GM23248 (cell line): ENCODE measurements at regions not wholly inside any gene's neighbourhood (a gene's known extent, or its start where the extent isn't known, plus 50 kb on each side); places are given as distances from the start of the nearest gene placed in this dataset.

ENCODE experiments used
- DNase-seq: peaks from one replicate; pipeline ENCODE4 v3.0.0-alpha.2; 2015
- H2AFZ ChIP-seq: fragments of 200-600 bp; sonication (generic); 2 replicates; pipeline ENCODE4 v1.6.1; 2016; ENCODE audit warnings: antibody characterized with exemption
- H3F3A ChIP-seq: fragments of 200-600 bp; sonication (generic); 2 replicates; pipeline ENCODE4 v1.6.1; 2016; ENCODE audit warnings: mild to moderate bottlenecking, antibody characterized with exemption, mixed run types; ENCODE audit not compliant: insufficient read depth
- H3K27ac ChIP-seq: fragments of 200-600 bp; sonication (generic); 2 replicates; pipeline ENCODE4 v1.5.1; 2016; ENCODE audit warnings: mild to moderate bottlenecking
- H3K27me3 ChIP-seq: fragments of 200-600 bp; sonication (generic); replicated peaks from 2 replicates; pipeline ENCODE4 v1.6.1; 2016; ENCODE audit warnings: mild to moderate bottlenecking; ENCODE audit not compliant: insufficient read depth
- H3K36me3 ChIP-seq: fragments of 200-600 bp; sonication (generic); 2 replicates; pipeline ENCODE4 v1.6.1; 2016; ENCODE audit warnings: low read depth, mild to moderate bottlenecking
- H3K4me1 ChIP-seq: fragments of 200-600 bp; sonication (generic); 2 replicates; pipeline ENCODE4 v1.6.1; 2016; ENCODE audit warnings: mild to moderate bottlenecking; ENCODE audit not compliant: insufficient read depth
- H3K4me2 ChIP-seq: fragments of 200-600 bp; sonication (generic); one replicate; pipeline ENCODE4 v1.6.1; 2016; ENCODE audit warnings: mild to moderate bottlenecking; ENCODE audit not compliant: unreplicated experiment
- H3K4me3 ChIP-seq: fragments of 200-600 bp; sonication (generic); 2 replicates; pipeline ENCODE4 v1.5.1; 2016; ENCODE audit warnings: mild to moderate bottlenecking
- H3K79me2 ChIP-seq: fragments of 200-600 bp; sonication (generic); 2 replicates; pipeline ENCODE4 v1.6.1; 2016; ENCODE audit warnings: mild to moderate bottlenecking; ENCODE audit not compliant: insufficient read depth
- H3K9ac ChIP-seq: fragments of 200-600 bp; sonication (generic); 2 replicates; pipeline ENCODE4 v1.6.1; 2016; ENCODE audit warnings: mild to moderate bottlenecking
- H3K9me2 ChIP-seq: fragments of 200-600 bp; sonication (generic); 2 replicates; pipeline ENCODE4 v1.6.1; 2016; ENCODE audit warnings: mixed run types, mild to moderate bottlenecking, moderate library complexity; ENCODE audit not compliant: insufficient read depth
- H3K9me3 ChIP-seq: fragments of 200-600 bp; sonication (generic); one replicate; pipeline ENCODE4 v1.6.1; 2017; ENCODE audit warnings: low read depth
- H4K20me1 ChIP-seq: fragments of 200-600 bp; sonication (generic); 2 replicates; pipeline ENCODE4 v1.6.0; 2016; ENCODE audit not compliant: insufficient read depth
- EZH2 ChIP-seq: fragments of 200-600 bp; sonication (generic); IDR thresholded peaks from 2 replicates; pipeline ENCODE4 v1.6.1; 2018; ENCODE audit warnings: antibody characterized with exemption, mild to moderate bottlenecking; ENCODE audit not compliant: insufficient read depth, poor library complexity, severe bottlenecking
- EZH2phosphoT487 ChIP-seq: fragments of 200-600 bp; sonication (generic); IDR thresholded peaks from 2 replicates; pipeline ENCODE4 v1.6.1; 2018; ENCODE audit warnings: antibody characterized with exemption, moderate library complexity, mild to moderate bottlenecking, low read depth; ENCODE audit not compliant: insufficient read depth
- WGBS, 2 experiments: methylation state at CpG; one replicate each; pipeline ENCODE4 v1.1.6; 2015 to 2017; ENCODE audit warnings: low lambda C conversion rate in 2 of 2, low coverage in 1 of 2; ENCODE audit errors: missing lambda C conversion rate in 2 of 2; 5-methylcytosine and 5-hydroxymethylcytosine counted together
- in situ Hi-C: fragments of 300-500 bp; cut with MboI; formaldehyde crosslinking; loops from 2 replicates; pipeline ENCODE4 v1.15.0; 2020

- 55 to 60% methylated on average over 5 of the region's 5 CpGs for WGBS, 2 experiments
- H2AFZ ChIP-seq, result no peak overlapping the region
- in situ Hi-C loops, result no loop called here
These were observed 114.9 kb downstream of the SPP2 start for GRCh38 chr2:234165421-234165820.

GRCh38 chr2:234164493-234165413, 114.3 kb downstream of the SPP2 start:
- H3K79me2 ChIP-seq, result no peaks in the 10 kb centered on the region
- no peaks in the 10 kb centered on the region for H3K9me2 ChIP-seq
- H3K4me2 ChIP-seq, result no peak overlapping the region
- H3K27ac ChIP-seq, result no peak overlapping the region
- no peaks in the 10 kb centered on the region for H4K20me1 ChIP-seq
- no peaks in the 10 kb centered on the region for H3K36me3 ChIP-seq
- H3K27me3 ChIP-seq, result 0 out of 2 replicates have a peak, but pooled peaks cover 4% of the 10 kb centered on the region
- no peaks in the 10 kb centered on the region for H3F3A ChIP-seq
- TF ChIP-seq EZH2 (no peak), EZH2phosphoT487 (no peak)
- H3K9me3 ChIP-seq, result no peaks in the 10 kb centered on the region
- no peak overlapping the region for H3K9ac ChIP-seq
- in situ Hi-C loops, result no loop called here
- no peak for DNase-seq
- no peaks in the 10 kb centered on the region for H3K4me1 ChIP-seq
- no peak overlapping the region for H3K4me3 ChIP-seq
- 67 to 78% methylated on average over 18 to 19 of the region's 19 CpGs for WGBS, 2 experiments
- H2AFZ ChIP-seq, result no peak overlapping the region

More at GRCh38 chr2:234165421-234165820, 114.9 kb downstream of the SPP2 start:
- Histone ChIP-seq H3K27ac (no peak overlapping the region), H3K9me2 (no peaks in the 10 kb centered on the region), H4K20me1 (no peaks in the 10 kb centered on the region), H3K79me2 (no peaks in the 10 kb centered on the region), H3K4me1 (no peaks in the 10 kb centered on the region), H3F3A (no peaks in the 10 kb centered on the region), H3K9me3 (no peaks in the 10 kb centered on the region), H3K27me3 (0 out of 2 replicates have a peak, but pooled peaks cover 4% of the 10 kb centered on the region), H3K36me3 (no peaks in the 10 kb centered on the region), H3K4me2 (no peak overlapping the region), H3K4me3 (no peak overlapping the region), H3K9ac (no peak overlapping the region)
- TF ChIP-seq EZH2 (no peak), EZH2phosphoT487 (no peak)
- peak; percentile 8 for DNase-seq

GRCh38 chr2:234163510-234164045, 113.1 kb downstream of the SPP2 start:
- no peaks in the 10 kb centered on the region for H3K9me3 ChIP-seq

GRCh38 chr2:234162861-234163260, 112.4 kb downstream of the SPP2 start:
- 89 to 100% methylated on average over 1 of the region's 1 CpG for WGBS, 2 experiments
- no peak overlapping the region for H3K4me2 ChIP-seq
- H3K9me2 ChIP-seq, result no peaks in the 10 kb centered on the region

More at GRCh38 chr2:234163510-234164045, 113.1 kb downstream of the SPP2 start:
- H3K27me3 ChIP-seq, result 0 out of 2 replicates have a peak, but pooled peaks cover 4% of the 10 kb centered on the region
- 74 to 81% methylated on average over 7 of the region's 7 CpGs for WGBS, 2 experiments
- no peaks in the 10 kb centered on the region for H3K79me2 ChIP-seq
- TF ChIP-seq EZH2phosphoT487, result no peak
- no peak for TF ChIP-seq EZH2
- no peak overlapping the region for H3K4me3 ChIP-seq
- no peaks in the 10 kb centered on the region for H3K4me1 ChIP-seq
- H3K9me2 ChIP-seq, result no peaks in the 10 kb centered on the region
- no peak overlapping the region for H3K9ac ChIP-seq
- H3K27ac ChIP-seq, result no peak overlapping the region
- H3K4me2 ChIP-seq, result no peak overlapping the region
- no peaks in the 10 kb centered on the region for H4K20me1 ChIP-seq
- no peaks in the 10 kb centered on the region for H3K36me3 ChIP-seq
- in situ Hi-C loops, result no loop called here
- DNase-seq, result no peak
- no peak overlapping the region for H2AFZ ChIP-seq
- no peaks in the 10 kb centered on the region for H3F3A ChIP-seq

More at GRCh38 chr2:234162861-234163260, 112.4 kb downstream of the SPP2 start:
- no peak for DNase-seq
- no peak for TF ChIP-seq EZH2
- TF ChIP-seq EZH2phosphoT487, result no peak
- H4K20me1 ChIP-seq, result no peaks in the 10 kb centered on the region
- H3K9me3 ChIP-seq, result no peaks in the 10 kb centered on the region
- H3K4me3 ChIP-seq, result no peak overlapping the region
- H3K36me3 ChIP-seq, result no peaks in the 10 kb centered on the region
- no peaks in the 10 kb centered on the region for H3K79me2 ChIP-seq
- no peak overlapping the region for H3K27ac ChIP-seq
- H3K27me3 ChIP-seq, result 0 out of 2 replicates have a peak, but pooled peaks cover 4% of the 10 kb centered on the region
- H3K4me1 ChIP-seq, result no peaks in the 10 kb centered on the region
- no peak overlapping the region for H3K9ac ChIP-seq
- no peaks in the 10 kb centered on the region for H3F3A ChIP-seq
- H2AFZ ChIP-seq, result no peak overlapping the region
- in situ Hi-C loops, result no loop called here
